PFSK-1 (cell line): ENCODE measurements at regions not wholly inside any gene's neighbourhood (a gene's known extent, or its start where the extent isn't known, plus 50 kb on each side); places are given as distances from the start of the nearest gene placed in this dataset.

ENCODE experiments used
- SIN3A ChIP-seq: IDR thresholded peaks from 2 replicates; pipeline ENCODE4 v1.6.1; 2012; ENCODE audit warnings: mild to moderate bottlenecking, low read length, moderate library complexity, borderline replicate concordance; ENCODE audit not compliant: insufficient read depth
- TF ChIP-seq, protein P1 (sequence below), 2 experiments: IDR thresholded peaks; 2 replicates each; pipeline versions ENCODE4 v1.6.1 to v1.8.0; 2011 to 2012; ENCODE audit warnings: low read depth in 2 of 2, low read length in 2 of 2, control low read depth in 1 of 2, inconsistent platforms in 1 of 2, mild to moderate bottlenecking in 1 of 2, moderate library complexity in 1 of 2; ENCODE audit not compliant: insufficient read depth in 1 of 2

DNA sequence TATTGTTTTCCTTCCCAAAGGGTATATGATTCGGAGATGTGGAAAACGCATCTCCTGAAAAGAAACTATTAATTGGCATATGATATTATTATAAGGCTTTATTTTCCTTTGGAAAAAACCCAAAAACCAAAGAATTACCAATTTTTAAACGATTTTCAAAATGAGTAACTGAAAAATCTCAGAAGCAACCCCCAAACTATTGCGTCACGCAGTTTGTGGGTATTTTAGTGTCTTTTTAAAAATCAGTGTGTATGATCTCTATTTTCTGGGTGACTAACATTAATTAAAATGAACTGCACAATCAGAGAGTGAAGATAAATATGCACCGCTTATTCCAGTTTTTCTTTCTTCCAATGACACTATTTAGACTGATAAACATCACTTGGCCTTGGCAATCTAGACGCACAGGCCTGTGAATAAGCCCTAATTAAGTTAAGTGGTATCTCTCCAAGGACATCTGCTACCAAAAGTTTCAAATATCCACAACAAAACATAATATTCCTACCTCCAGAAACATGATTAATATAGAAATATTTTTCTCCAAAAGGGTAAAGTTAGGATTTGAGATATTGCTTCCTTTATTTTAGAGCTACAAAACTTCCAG is 511.5 kb upstream of the FAM241A start:
- TF ChIP-seq, protein P1, sequence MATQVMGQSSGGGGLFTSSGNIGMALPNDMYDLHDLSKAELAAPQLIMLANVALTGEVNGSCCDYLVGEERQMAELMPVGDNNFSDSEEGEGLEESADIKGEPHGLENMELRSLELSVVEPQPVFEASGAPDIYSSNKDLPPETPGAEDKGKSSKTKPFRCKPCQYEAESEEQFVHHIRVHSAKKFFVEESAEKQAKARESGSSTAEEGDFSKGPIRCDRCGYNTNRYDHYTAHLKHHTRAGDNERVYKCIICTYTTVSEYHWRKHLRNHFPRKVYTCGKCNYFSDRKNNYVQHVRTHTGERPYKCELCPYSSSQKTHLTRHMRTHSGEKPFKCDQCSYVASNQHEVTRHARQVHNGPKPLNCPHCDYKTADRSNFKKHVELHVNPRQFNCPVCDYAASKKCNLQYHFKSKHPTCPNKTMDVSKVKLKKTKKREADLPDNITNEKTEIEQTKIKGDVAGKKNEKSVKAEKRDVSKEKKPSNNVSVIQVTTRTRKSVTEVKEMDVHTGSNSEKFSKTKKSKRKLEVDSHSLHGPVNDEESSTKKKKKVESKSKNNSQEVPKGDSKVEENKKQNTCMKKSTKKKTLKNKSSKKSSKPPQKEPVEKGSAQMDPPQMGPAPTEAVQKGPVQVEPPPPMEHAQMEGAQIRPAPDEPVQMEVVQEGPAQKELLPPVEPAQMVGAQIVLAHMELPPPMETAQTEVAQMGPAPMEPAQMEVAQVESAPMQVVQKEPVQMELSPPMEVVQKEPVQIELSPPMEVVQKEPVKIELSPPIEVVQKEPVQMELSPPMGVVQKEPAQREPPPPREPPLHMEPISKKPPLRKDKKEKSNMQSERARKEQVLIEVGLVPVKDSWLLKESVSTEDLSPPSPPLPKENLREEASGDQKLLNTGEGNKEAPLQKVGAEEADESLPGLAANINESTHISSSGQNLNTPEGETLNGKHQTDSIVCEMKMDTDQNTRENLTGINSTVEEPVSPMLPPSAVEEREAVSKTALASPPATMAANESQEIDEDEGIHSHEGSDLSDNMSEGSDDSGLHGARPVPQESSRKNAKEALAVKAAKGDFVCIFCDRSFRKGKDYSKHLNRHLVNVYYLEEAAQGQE (IDR thresholded peaks at IDR 0.05; ENCODE audit: insufficient read depth in 1 of 2, low read depth in 2 of 2, low read length in 2 of 2), result no peak
- TF ChIP-seq SIN3A, result no peak
